Dermis blood vessel endothelial cell (primary cell): ENCODE measurements at regions not wholly inside any gene's neighbourhood (a gene's known extent, or its start where the extent isn't known, plus 50 kb on each side); places are given as distances from the start of the nearest gene placed in this dataset.
"Not testable (repeated sequence)": the region's sequence is repeated elsewhere in the genome, so short reads cannot be mapped to it uniquely, and the experiment has no call there.

ENCODE experiments used
- DNase-seq: peaks from one replicate; pipeline ENCODE4 v3.0.0; 2010

GRCh38 chr20:29427201-29428060 lies 1830.0 kb upstream of the DEFB115 start:
- DNase-seq: no peak

DNA sequence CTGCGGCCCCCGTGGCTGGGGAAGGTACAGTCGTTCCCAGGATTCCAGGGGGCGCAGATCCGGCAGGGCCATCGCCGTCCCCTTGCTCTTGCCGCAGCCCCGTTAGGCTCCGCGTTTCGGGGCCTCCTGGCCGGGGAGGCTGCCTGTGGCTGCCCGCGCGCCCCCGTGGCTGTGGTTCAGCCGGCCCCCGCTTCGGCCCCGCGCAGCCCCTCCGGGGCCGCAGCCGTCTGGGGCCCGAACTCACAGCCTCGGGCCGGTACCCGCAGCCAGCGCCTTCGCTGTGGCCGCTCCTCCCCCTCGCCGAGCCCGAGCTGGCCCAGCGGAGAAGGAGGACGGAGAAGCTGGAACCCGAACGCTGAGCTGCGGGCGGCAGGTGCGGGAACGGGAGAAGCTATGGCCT lies 1826.9 kb upstream of the DEFB115 start:
- DNase-seq: no peak

- DNase-seq: not testable (repeated sequence)
Measured at GRCh38 chr20:29440721-29441120, 1816.7 kb upstream of the DEFB115 start.

DNA sequence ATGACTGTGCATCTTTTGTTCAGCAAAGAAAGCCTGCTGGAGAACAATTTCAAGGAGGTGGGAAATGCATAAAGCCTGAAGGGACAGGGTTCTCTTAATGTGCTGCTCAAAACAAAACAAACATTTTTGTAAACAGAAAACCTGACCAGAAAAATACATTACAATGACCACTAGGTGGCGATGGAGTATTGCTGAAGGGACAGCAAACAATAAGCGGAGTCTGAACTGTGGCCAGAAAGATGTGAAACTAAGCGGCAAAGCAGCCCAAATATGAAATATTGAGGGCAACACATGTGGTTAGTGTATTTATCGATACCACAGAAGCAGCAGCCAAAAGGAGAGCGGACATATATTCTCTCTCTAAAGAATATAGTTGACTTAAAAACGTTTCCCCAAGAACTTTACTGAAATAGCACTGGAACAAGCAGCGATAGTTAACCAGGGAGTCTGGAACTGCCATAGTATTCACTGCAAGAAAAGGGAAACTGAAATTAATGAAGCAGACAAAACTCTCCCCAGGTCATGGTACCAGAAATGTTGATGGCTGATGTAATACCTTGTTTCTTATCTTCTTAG lies 1814.2 kb upstream of the DEFB115 start:
- peak; percentile 60 for DNase-seq

DNA sequence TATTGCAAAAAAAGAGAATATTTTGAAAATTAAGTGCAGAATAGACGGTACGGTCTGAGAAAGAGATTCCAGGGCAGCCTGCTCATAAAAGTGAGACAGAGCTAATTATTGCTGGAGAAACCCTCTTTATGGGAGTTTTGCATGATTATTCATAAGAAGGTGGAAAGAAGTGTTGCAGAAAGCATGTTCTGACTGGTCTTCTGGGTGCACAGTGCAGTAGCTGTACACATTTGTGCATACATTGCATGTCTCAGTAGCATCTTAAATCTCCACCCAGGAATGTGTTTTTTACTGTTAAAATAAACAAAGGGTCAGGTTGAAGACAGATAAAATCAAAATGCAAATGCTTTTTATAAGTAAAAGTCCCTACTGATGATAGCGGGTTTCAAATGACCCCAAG lies 1813.6 kb upstream of the DEFB115 start:
- no peak for DNase-seq

DNA sequence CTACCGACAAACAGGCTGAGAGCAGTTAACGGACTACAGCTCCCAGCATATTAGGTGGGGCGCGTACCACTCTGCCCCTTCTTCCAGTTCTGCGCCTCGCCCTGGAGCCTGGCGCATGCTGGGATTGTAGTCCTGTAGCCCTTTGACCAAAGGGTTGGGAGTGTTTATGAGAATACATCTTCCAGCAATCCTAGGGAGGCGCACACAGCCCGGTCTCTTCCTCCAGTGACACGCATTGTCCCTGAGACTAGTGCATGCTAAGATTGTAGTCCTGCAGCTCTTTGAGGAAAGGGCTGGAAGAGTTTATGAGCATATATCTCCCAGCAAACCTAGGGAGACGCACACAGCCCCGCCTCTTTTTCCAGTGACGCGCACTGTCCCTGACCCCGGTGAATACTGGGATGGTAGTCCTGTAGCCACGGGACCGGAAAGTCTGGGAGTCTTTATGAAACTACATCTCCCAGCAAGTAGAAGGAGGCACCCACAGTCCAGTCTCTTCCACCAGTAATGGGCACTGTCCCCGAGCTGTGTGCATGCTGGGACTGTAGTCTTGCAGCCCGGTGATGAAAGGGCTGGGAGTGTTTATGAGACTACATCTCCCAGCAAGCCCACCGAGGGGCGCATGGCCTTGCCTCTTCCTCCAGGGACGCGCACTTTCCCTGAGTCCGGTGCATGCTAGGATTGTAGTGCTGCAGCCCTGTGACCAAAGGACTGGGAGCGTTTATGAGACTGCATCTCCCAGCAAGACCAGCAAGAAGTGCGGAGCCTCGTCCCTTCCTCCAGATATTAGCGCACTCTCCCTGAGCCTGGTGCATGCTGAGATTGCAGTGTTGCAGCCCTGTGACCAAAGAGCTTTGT lies 1812.2 kb upstream of the DEFB115 start:
- peak; percentile 30 for DNase-seq

GRCh38 chr20:29447517-29448484 lies 1809.7 kb upstream of the DEFB115 start:
- not testable (repeated sequence) for DNase-seq

DNA sequence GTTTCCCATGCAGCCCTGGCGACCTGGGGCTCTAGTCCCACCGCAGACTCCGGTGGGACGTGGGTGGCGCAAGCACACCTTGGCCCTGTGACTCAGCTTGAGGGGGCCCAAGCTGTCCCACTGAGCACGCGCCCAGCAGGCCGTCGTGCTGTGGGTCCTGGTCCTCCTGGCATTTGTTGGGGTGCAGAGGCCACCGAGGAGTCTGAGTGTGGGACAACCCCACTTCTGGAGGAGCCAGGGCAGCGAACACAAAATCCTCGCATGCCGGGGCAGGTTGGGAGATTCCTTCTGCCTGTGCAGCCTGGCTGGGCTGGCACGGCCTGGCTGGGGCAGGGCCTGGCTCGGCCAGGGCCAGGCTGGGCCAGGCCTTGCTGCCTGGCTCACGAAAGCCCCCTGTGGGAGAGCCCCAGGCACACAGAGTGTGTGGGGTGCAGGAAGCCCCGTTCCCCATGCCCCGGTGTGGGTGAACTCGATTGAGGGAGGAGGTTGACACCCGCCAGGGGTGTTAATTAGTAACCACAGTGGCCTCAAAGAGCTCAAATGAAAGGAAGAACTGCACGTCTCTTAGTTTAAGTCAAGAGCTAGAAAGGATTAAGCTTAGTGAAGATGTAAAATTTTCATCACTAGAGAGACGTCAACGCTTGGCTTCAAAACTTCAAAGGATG lies 1808.5 kb upstream of the DEFB115 start:
- DNase-seq: no peak

DNA sequence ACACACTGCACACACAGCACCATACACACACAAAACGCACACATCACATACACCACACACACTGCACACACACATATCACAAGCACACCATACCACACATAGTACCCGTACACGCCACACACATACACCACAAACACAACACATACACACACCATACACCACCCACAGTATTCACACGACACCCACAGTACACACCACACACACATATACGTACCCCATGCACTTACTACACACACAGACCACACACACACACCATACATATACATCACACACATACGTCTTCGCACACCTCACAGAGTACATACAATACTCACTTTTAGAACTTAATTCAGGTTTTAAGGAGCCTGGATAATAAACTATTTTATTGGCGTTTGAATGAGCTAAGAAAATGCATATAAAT lies 1805.3 kb upstream of the DEFB115 start:
- DNase-seq: no peak

GRCh38 chr20:29456987-29457693 lies 1800.3 kb upstream of the DEFB115 start:
- DNase-seq: not testable (repeated sequence)

- DNase-seq: no peak
Measured at GRCh38 chr20:29472606-29473005, 1784.9 kb upstream of the DEFB115 start.

GRCh38 chr20:29492840-29493239 lies 1764.6 kb upstream of the DEFB115 start:
- DNase-seq: not testable (repeated sequence)

- DNase-seq: not testable (repeated sequence)
Measured at GRCh38 chr20:29496767-29497166, 1760.7 kb upstream of the DEFB115 start.

- no peak for DNase-seq
Measured at GRCh38 chr20:29497261-29497671, 1760.2 kb upstream of the DEFB115 start.

DNA sequence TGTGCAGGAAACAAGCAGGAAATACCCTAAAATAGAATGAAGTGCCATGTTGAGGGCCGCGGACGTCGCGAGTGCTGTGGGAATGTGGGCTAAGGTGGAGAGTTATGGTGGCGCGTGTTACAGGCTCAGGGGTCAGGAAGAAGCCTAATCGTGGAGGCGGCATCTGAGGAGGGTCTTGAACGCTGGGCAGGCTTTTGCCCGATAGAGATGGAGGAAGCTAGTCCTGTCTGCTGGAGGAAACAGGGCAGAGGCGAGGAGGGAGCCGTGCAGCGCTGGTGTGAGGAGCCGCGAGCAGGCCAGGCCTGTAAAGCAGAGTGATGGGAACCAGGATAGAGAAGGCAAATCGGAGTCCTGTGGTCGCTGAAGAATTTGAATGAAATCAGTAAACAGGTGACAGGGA lies 1759.8 kb upstream of the DEFB115 start:
- not testable (repeated sequence) for DNase-seq

DNA sequence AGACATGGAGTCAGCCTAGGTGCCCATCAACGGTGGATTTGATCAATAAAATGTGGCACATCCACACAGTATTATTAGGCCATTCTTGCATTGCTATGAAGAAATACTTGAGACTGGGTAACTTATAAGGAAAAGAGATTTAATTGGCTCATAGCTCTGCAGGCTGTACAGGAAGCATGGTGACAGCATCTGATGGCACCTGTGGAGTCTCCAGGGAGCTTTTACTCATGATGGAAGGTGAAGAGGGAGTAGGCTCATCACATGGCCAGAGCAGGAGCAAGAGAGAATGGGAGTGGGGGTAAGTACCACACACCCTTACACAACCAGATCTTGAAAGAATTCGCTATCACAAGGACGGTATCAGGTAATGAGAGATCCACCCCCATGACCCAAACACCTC lies 1756.7 kb upstream of the DEFB115 start:
- not testable (repeated sequence) for DNase-seq

DNA sequence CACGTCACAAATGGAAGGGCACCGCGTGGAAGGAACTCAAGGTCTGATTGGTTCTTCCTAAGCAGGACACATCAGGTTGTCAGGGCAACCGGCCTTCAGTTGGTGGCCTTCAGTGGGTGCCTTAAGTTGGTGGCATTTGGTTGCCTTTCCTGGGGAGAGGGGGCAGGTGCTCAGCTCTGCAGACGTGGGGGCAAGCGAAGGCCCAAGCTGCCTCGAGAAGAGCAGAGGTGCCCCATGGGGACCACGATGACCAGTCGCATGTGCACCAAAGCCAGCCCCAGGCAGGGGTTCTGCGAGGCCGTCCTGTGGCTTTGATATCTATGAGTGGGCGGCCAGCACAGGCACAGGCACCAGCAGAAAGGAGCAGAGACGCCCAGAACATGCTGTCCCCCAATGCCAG lies 1742.8 kb upstream of the DEFB115 start:
- DNase-seq: not testable (repeated sequence)

DNA sequence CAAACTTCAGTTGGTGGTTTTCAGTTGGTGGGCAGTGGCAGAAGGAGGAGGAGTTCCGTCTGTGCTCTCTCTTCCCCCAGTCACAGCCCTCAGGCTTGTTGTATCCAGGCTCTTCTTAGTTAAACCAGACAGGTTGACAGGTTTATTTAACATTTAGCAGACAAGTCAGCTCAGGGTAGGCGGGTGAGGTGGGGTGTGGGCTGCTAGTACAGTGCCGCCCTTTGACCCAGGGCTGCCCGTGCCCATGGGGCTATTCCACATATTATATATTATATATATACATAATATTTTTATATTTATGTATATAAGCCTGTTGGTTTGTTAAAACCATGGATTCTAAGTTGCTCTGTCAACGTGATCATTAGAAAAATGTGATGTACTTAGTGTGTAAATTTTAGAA lies 1740.6 kb upstream of the DEFB115 start:
- DNase-seq: not testable (repeated sequence)

GRCh38 chr20:29519610-29520241 lies 1737.7 kb upstream of the DEFB115 start:
- DNase-seq: not testable (repeated sequence)

DNA sequence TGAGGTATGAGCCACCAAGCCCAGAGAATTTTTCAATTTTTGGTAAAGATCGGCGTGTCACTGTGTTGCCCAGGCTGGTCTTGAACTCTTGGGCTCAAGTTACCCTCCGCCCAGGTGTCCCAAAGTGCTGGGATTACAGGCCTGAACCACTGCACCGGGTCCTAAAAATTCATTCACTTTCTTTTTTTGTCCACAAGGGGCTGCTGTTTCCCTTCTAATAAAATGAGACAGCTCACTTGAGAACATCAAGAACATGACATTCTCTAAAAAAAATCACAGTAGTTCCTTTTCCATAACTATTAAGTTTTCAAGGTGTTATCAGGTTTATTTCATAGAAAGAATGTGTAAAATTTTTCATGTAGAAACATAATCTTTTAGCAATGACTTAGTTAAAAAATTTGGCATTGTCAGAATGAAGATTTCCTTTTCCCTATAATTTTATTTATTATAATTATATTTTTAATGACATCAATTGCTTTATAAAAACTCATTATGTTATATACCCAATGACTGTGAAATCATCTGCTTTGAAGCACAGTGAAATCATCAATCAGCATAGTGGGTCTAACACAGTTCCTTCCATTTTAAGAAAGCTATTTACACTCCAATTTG lies 1723.8 kb upstream of the DEFB115 start:
- DNase-seq: peak; percentile 11
